Astrocyte (in vitro differentiated cells and primary cell): ENCODE measurements at regions not wholly inside any gene's neighbourhood (a gene's known extent, or its start where the extent isn't known, plus 50 kb on each side); places are given as distances from the start of the nearest gene placed in this dataset.

Experiments used
- DNase-seq: peaks from one replicate; pipeline ENCODE4 v3.0.0-alpha.2; 2010; ENCODE audit warnings: low read depth
- FAIRE-seq: peaks from 2 replicates; lab custom pipeline; 2011; peaks lifted over from hg19 to GRCh38; lab: Jason Lieb, UNC
- H2AFZ ChIP-seq: 2 replicates; pipeline ENCODE4 v1.6.0; 2012; ENCODE audit warnings: low read depth, low read length, inconsistent platforms
- H3K27ac ChIP-seq: 2 replicates; pipeline ENCODE4 v1.5.1; 2011; ENCODE audit warnings: low read depth, low read length, inconsistent platforms
- H3K27me3 ChIP-seq: 2 replicates; pipeline ENCODE4 v1.6.0; 2011; ENCODE audit warnings: low read length, inconsistent platforms; ENCODE audit not compliant: insufficient read depth
- H3K36me3 ChIP-seq: 2 replicates; pipeline ENCODE4 v1.5.1; 2011; ENCODE audit warnings: low read length, inconsistent platforms; ENCODE audit not compliant: insufficient read depth
- H3K4me1 ChIP-seq: 2 replicates; pipeline ENCODE4 v1.5.1; 2011; ENCODE audit warnings: low read length, inconsistent platforms; ENCODE audit not compliant: insufficient read depth
- H3K4me2 ChIP-seq: 2 replicates; pipeline ENCODE4 v1.6.0; 2012; ENCODE audit warnings: low read length, inconsistent platforms
- H3K4me3 ChIP-seq: 2 replicates; pipeline ENCODE4 v1.5.1; 2011; ENCODE audit warnings: low read depth, mild to moderate bottlenecking, low read length, inconsistent platforms; ENCODE audit not compliant: insufficient read depth
- H3K79me2 ChIP-seq: 2 replicates; pipeline ENCODE4 v1.6.0; 2012; ENCODE audit warnings: mild to moderate bottlenecking, low read length, inconsistent platforms; ENCODE audit not compliant: insufficient read depth
- H3K9ac ChIP-seq: 2 replicates; pipeline ENCODE4 v1.6.0; 2012; ENCODE audit warnings: mild to moderate bottlenecking, low read length, inconsistent platforms
- H3K9me3 ChIP-seq: 2 replicates; pipeline ENCODE4 v1.5.1; 2012; ENCODE audit warnings: low read depth, mild to moderate bottlenecking, low read length, inconsistent platforms; ENCODE audit not compliant: insufficient read depth
- H4K20me1 ChIP-seq: 2 replicates; pipeline ENCODE4 v1.6.0; 2012; ENCODE audit warnings: low read length, inconsistent platforms; ENCODE audit not compliant: insufficient read depth
- H3K27ac Mint-ChIP-seq: one replicate; pipeline ENCODE4 v1.8.0; 2021; ENCODE audit warnings: mild to moderate bottlenecking, mixed read lengths; ENCODE audit not compliant: unreplicated experiment
- H3K27me3 Mint-ChIP-seq: one replicate; pipeline ENCODE4 v1.8.0; 2021; ENCODE audit warnings: low read depth, mixed read lengths; ENCODE audit not compliant: unreplicated experiment
- H3K36me3 Mint-ChIP-seq: one replicate; pipeline ENCODE4 v1.8.0; 2021; ENCODE audit warnings: low read depth, mixed read lengths; ENCODE audit not compliant: unreplicated experiment
- H3K4me1 Mint-ChIP-seq: one replicate; pipeline ENCODE4 v1.8.0; 2021; ENCODE audit warnings: low read depth, mixed read lengths; ENCODE audit not compliant: unreplicated experiment
- H3K4me3 Mint-ChIP-seq: one replicate; pipeline ENCODE4 v1.8.0; 2021; ENCODE audit warnings: mild to moderate bottlenecking, moderate library complexity, mixed read lengths; ENCODE audit not compliant: unreplicated experiment
- H3K9me3 Mint-ChIP-seq: one replicate; pipeline ENCODE4 v1.8.0; 2021; ENCODE audit warnings: mild to moderate bottlenecking, mixed read lengths; ENCODE audit not compliant: unreplicated experiment
- CTCF ChIP-seq: IDR thresholded peaks from 2 replicates; pipeline ENCODE4 v1.5.1; 2011; ENCODE audit warnings: low read depth, mild to moderate bottlenecking, inconsistent platforms, low read length, moderate library complexity; ENCODE audit not compliant: insufficient read depth
- EZH2 ChIP-seq: IDR thresholded peaks from 2 replicates; pipeline ENCODE4 v1.6.1; 2012; ENCODE audit warnings: mild to moderate bottlenecking, low read length, inconsistent platforms; ENCODE audit not compliant: insufficient read depth

- H3K4me3 Mint-ChIP-seq, result no peak overlapping the region
- no peak overlapping the region for H3K9ac ChIP-seq
- no peak overlapping the region for H3K4me3 ChIP-seq
- no peaks in the 10 kb centered on the region for H4K20me1 ChIP-seq
- TF ChIP-seq EZH2, result no peak
- no peak for TF ChIP-seq CTCF
- no peak overlapping the region for H3K4me2 ChIP-seq
- no peaks in the 10 kb centered on the region for H3K36me3 Mint-ChIP-seq
- no peak for DNase-seq
- FAIRE-seq, result no peak
- H3K36me3 ChIP-seq, result no peaks in the 10 kb centered on the region
- H3K9me3 Mint-ChIP-seq, result peaks cover 3% of the 10 kb centered on the region
- H3K9me3 ChIP-seq, result peaks cover 4% of the 10 kb centered on the region
- H3K27ac ChIP-seq, result no peak overlapping the region
- no peaks in the 10 kb centered on the region for H3K4me1 ChIP-seq
- no peaks in the 10 kb centered on the region for H3K27me3 ChIP-seq
- no peak overlapping the region for H2AFZ ChIP-seq
- no peaks in the 10 kb centered on the region for H3K79me2 ChIP-seq
- H3K27me3 Mint-ChIP-seq, result peaks cover 12% of the 10 kb centered on the region
- peaks cover 12% of the 10 kb centered on the region for H3K4me1 Mint-ChIP-seq
- no peak overlapping the region for H3K27ac Mint-ChIP-seq
Measured at GRCh38 chr10:128714644-128715415, 588.6 kb upstream of the MKI67 start.

- no peaks in the 10 kb centered on the region for H4K20me1 ChIP-seq
- Mint-ChIP-seq H3K27ac (no peak overlapping the region), H3K4me3 (no peak overlapping the region), H3K4me1 (peaks cover 12% of the 10 kb centered on the region), H3K27me3 (peaks cover 13% of the 10 kb centered on the region), H3K9me3 (peaks cover 5% of the 10 kb centered on the region), H3K36me3 (no peaks in the 10 kb centered on the region)
- no peaks in the 10 kb centered on the region for H3K79me2 ChIP-seq
- TF ChIP-seq EZH2 (no peak), CTCF (no peak)
- no peak overlapping the region for H3K4me3 ChIP-seq
- FAIRE-seq (no peak), DNase-seq (no peak)
- no peaks in the 10 kb centered on the region for H3K27me3 ChIP-seq
- no peaks in the 10 kb centered on the region for H3K36me3 ChIP-seq
- H3K4me1 ChIP-seq, result no peaks in the 10 kb centered on the region
- no peak overlapping the region for H3K4me2 ChIP-seq
- no peak overlapping the region for H3K9ac ChIP-seq
- peaks cover 4% of the 10 kb centered on the region for H3K9me3 ChIP-seq
- H3K27ac ChIP-seq, result no peak overlapping the region
- H2AFZ ChIP-seq, result no peak overlapping the region
Measured at GRCh38 chr10:128716181-128716580, 590.0 kb upstream of the MKI67 start.

GRCh38 chr10:128721963-128722445 is 595.8 kb upstream of the MKI67 start:
- peaks cover 2% of the 10 kb centered on the region for H3K9me3 Mint-ChIP-seq
- no peak for FAIRE-seq

More at GRCh38 chr10:128721963-128722445, 595.8 kb upstream of the MKI67 start:
- Histone ChIP-seq H4K20me1 (no peaks in the 10 kb centered on the region), H3K79me2 (no peaks in the 10 kb centered on the region), H3K4me1 (no peaks in the 10 kb centered on the region), H3K27me3 (no peaks in the 10 kb centered on the region), H2AFZ (no peak overlapping the region), H3K9ac (no peak overlapping the region), H3K9me3 (peaks cover 4% of the 10 kb centered on the region), H3K27ac (no peak overlapping the region), H3K4me2 (no peak overlapping the region), H3K4me3 (no peak overlapping the region), H3K36me3 (no peaks in the 10 kb centered on the region)
- Mint-ChIP-seq H3K4me1 (peaks cover 1% of the 10 kb centered on the region), H3K4me3 (no peak overlapping the region), H3K36me3 (no peaks in the 10 kb centered on the region), H3K27me3 (peaks cover 14% of the 10 kb centered on the region), H3K27ac (no peak overlapping the region)
- no peak for TF ChIP-seq CTCF
- no peak for DNase-seq
